Liver (tissue), 7 donors: ENCODE measurements at regions not wholly inside any gene's neighbourhood (a gene's known extent, or its start where the extent isn't known, plus 50 kb on each side); places are given as distances from the start of the nearest gene placed in this dataset.

Source experiments
- DNase-seq: peaks from one replicate; pipeline ENCODE4 v3.0.0-alpha.2; 2017; ENCODE audit warnings: low spot score
- H3K27ac ChIP-seq, 2 donors: one replicate each; pipeline ENCODE4 v1.7.0; 2013; ENCODE audit warnings: inconsistent platforms in 2 of 2, low read length in 2 of 2, control low read depth in 1 of 2, low read depth in 1 of 2, mild to moderate bottlenecking in 1 of 2
- H3K27me3 ChIP-seq, 4 donors: one replicate each; pipeline versions ENCODE4 v1.6.1 to v1.7.0; 2013; ENCODE audit warnings: low read length in 3 of 4, inconsistent platforms in 1 of 4, mild to moderate bottlenecking in 1 of 4, moderate library complexity in 1 of 4; ENCODE audit not compliant: control insufficient read depth in 4 of 4, insufficient read depth in 4 of 4
- H3K36me3 ChIP-seq, 4 donors: one replicate each; pipeline versions ENCODE4 v1.6.1 to v1.7.0; 2013; ENCODE audit warnings: low read length in 3 of 4, mild to moderate bottlenecking in 3 of 4, low read depth in 1 of 4, moderate library complexity in 1 of 4; ENCODE audit not compliant: control insufficient read depth in 4 of 4, insufficient read depth in 3 of 4
- H3K4me1 ChIP-seq, 4 donors: one replicate each; pipeline versions ENCODE4 v1.6.1 to v1.7.0; 2013; ENCODE audit warnings: low read length in 3 of 4, mild to moderate bottlenecking in 3 of 4, moderate library complexity in 1 of 4; ENCODE audit not compliant: control insufficient read depth in 4 of 4, insufficient read depth in 4 of 4
- H3K4me3 ChIP-seq, 3 donors: one replicate each; pipeline versions ENCODE4 v1.6.1 to v1.7.0; 2013; ENCODE audit warnings: low read length in 3 of 3, control low read depth in 1 of 3, low read depth in 1 of 3, mild to moderate bottlenecking in 1 of 3
- H3K9ac ChIP-seq, 2 donors: one replicate each; pipeline ENCODE4 v1.7.0; 2013; ENCODE audit warnings: low read length in 2 of 2, mild to moderate bottlenecking in 2 of 2, moderate library complexity in 2 of 2, control low read depth in 1 of 2, low read depth in 1 of 2
- H3K9me3 ChIP-seq, 4 donors: one replicate each; pipeline versions ENCODE4 v1.6.1 to v1.7.0; 2013; ENCODE audit warnings: low read length in 3 of 4; ENCODE audit not compliant: control insufficient read depth in 4 of 4
- ATF3 ChIP-seq: IDR thresholded peaks from 2 replicates; pipeline ENCODE4 v1.6.1; 2016; ENCODE audit warnings: antibody characterized with exemption
- HNF4A ChIP-seq, 2 donors: conservative IDR thresholded peaks; 2 replicates each; pipeline ENCODE4 v1.6.1; 2016; ENCODE audit warnings: antibody characterized with exemption in 2 of 2, mild to moderate bottlenecking in 2 of 2
- JUND ChIP-seq, 2 donors: IDR thresholded peaks; 2 replicates each; pipeline ENCODE4 v1.6.1; 2016; ENCODE audit warnings: antibody characterized with exemption in 2 of 2
- MAX ChIP-seq: IDR thresholded peaks from 2 replicates; pipeline ENCODE4 v1.6.1; 2016; ENCODE audit warnings: antibody characterized with exemption
- RAD21 ChIP-seq, 2 donors: IDR thresholded peaks; 2 replicates each; pipeline ENCODE4 v1.6.1; 2016; ENCODE audit warnings: antibody characterized with exemption in 2 of 2, mild to moderate bottlenecking in 2 of 2
- REST ChIP-seq: IDR thresholded peaks from 2 replicates; pipeline ENCODE4 v1.6.1; 2016; ENCODE audit warnings: antibody characterized with exemption, mild to moderate bottlenecking
- RXRA ChIP-seq, 2 donors: IDR thresholded peaks; 2 replicates each; pipeline ENCODE4 v1.6.1; 2017 to 2018; ENCODE audit warnings: antibody characterized with exemption in 2 of 2, mild to moderate bottlenecking in 1 of 2
- SP1 ChIP-seq: IDR thresholded peaks from 2 replicates; pipeline ENCODE4 v1.6.1; 2018; ENCODE audit warnings: antibody characterized with exemption, mild to moderate bottlenecking
- TAF1 ChIP-seq: conservative IDR thresholded peaks from 2 replicates; pipeline ENCODE4 v1.6.1; 2016; ENCODE audit warnings: antibody characterized with exemption, mild to moderate bottlenecking
- ZBTB33 ChIP-seq: IDR thresholded peaks from 2 replicates; pipeline ENCODE4 v1.6.1; 2016; ENCODE audit warnings: antibody characterized with exemption
- WGBS: extraction: QIAGEN DNeasy Blood & Tissue Kit; methylation state at CpG from one replicate; pipeline ENCODE4 v1.1.7; 2013; 5-methylcytosine and 5-hydroxymethylcytosine counted together
- donor health status: healthy.
- donor health status: healthy.
- donor health status: healthy.
- donor health status: healthy.

- Histone ChIP-seq H3K4me3 (no peak overlapping the region), H3K9me3 (no peaks in the 10 kb centered on the region), H3K4me1 (peaks cover 0 to 12% (median 8%) of the 10 kb centered on the region in 4 donors), H3K9ac (no peak overlapping the region), H3K27ac (no peak overlapping the region), H3K36me3 (no peaks in the 10 kb centered on the region), H3K27me3 (no peaks in the 10 kb centered on the region)
- TF ChIP-seq RXRA (IDR thresholded peaks at IDR 0.05): peak in 1 of 2 donors; percentile 23
- TF ChIP-seq SP1: no peak
- TF ChIP-seq JUND (IDR thresholded peaks at IDR 0.05): no peak
- TF ChIP-seq REST: no peak
- TF ChIP-seq TAF1: no peak
- TF ChIP-seq HNF4A (conservative IDR thresholded peaks at IDR 0.05): peak in 1 of 2 donors; percentile 54
- peak; percentile 43 to 57 for TF ChIP-seq RAD21 (IDR thresholded peaks at IDR 0.05)
- TF ChIP-seq ZBTB33: no peak
- TF ChIP-seq ATF3: no peak
- peak; percentile 29 for TF ChIP-seq MAX
- 46% methylated on average over 5 of the region's 5 CpGs for WGBS
- DNase-seq: no peak
Measured at GRCh38 chr4:38314663-38315062, 349.3 kb upstream of the KLF3 start.

GRCh38 chr4:38315286-38315685 is 348.7 kb upstream of the KLF3 start:
- DNase-seq: no peak
- 89% methylated on average over 5 of the region's 5 CpGs for WGBS
- TF ChIP-seq ZBTB33 (no peak), SP1 (no peak), RAD21 (IDR thresholded peaks at IDR 0.05) (no peak)
- H3K27me3 ChIP-seq: no peaks in the 10 kb centered on the region
- no peaks in the 10 kb centered on the region for H3K9me3 ChIP-seq
- H3K36me3 ChIP-seq: no peaks in the 10 kb centered on the region
- H3K9ac ChIP-seq: no peak overlapping the region
- peaks cover 2 to 16% (median 13%) of the 10 kb centered on the region in 4 donors for H3K4me1 ChIP-seq
- H3K27ac ChIP-seq: no peak overlapping the region
- H3K4me3 ChIP-seq: no peak overlapping the region
